HG03045 (cell line): ENCODE measurements at regions not wholly inside any gene's neighbourhood (a gene's known extent, or its start where the extent isn't known, plus 50 kb on each side); places are given as distances from the start of the nearest gene placed in this dataset.
"Not testable (repeated sequence)": the region's sequence is repeated elsewhere in the genome, so short reads cannot be mapped to it uniquely, and the experiment has no call there.

Source experiments
- ATAC-seq: cut with Tn5 transposase; IDR thresholded peaks from one replicate; pipeline ENCODE4 v1.9.1; 2021; ENCODE audit warnings: mild to moderate bottlenecking, moderate library complexity; ENCODE audit not compliant: unreplicated experiment

GRCh38 chr10:14429043-14429700 lies 98.4 kb upstream of the FRMD4A start:
- no peak for ATAC-seq

- no peak for ATAC-seq
Measured at GRCh38 chr10:14425034-14425433, 94.3 kb upstream of the FRMD4A start.

- ATAC-seq: no peak
Measured at GRCh38 chr10:14423111-14423744, 92.5 kb upstream of the FRMD4A start.

GRCh38 chr10:14422431-14422830 lies 91.7 kb upstream of the FRMD4A start:
- no peak for ATAC-seq

GRCh38 chr10:14421941-14422340 lies 91.2 kb upstream of the FRMD4A start:
- ATAC-seq: no peak

GRCh38 chr10:14417336-14417735 lies 86.6 kb upstream of the FRMD4A start:
- not testable (repeated sequence) for ATAC-seq

- no peak for ATAC-seq
Measured at GRCh38 chr10:14416308-14416700, 85.6 kb upstream of the FRMD4A start.

- ATAC-seq: no peak
Measured at GRCh38 chr10:14415676-14416307, 85.1 kb upstream of the FRMD4A start.

- ATAC-seq: no peak
Measured at GRCh38 chr10:14414901-14415300, 84.2 kb upstream of the FRMD4A start.

- ATAC-seq: no peak
Measured at GRCh38 chr10:14413523-14413922, 82.8 kb upstream of the FRMD4A start.

- no peak for ATAC-seq
Measured at GRCh38 chr10:14412624-14413023, 81.9 kb upstream of the FRMD4A start.

- no peak for ATAC-seq
Measured at GRCh38 chr10:14409856-14410458, 79.2 kb upstream of the FRMD4A start.

- no peak for ATAC-seq
Measured at GRCh38 chr10:14409247-14409646, 78.5 kb upstream of the FRMD4A start.

- no peak for ATAC-seq
Measured at GRCh38 chr10:14408139-14408538, 77.4 kb upstream of the FRMD4A start.

- ATAC-seq: no peak
Measured at GRCh38 chr10:14407567-14407966, 76.8 kb upstream of the FRMD4A start.

- ATAC-seq: no peak
Measured at GRCh38 chr10:14405076-14406065, 74.6 kb upstream of the FRMD4A start.

GRCh38 chr10:14403881-14404623 lies 73.3 kb upstream of the FRMD4A start:
- no peak for ATAC-seq

- ATAC-seq: no peak
Measured at GRCh38 chr10:14403359-14403758, 72.6 kb upstream of the FRMD4A start.

GRCh38 chr10:14399641-14400040 lies 68.9 kb upstream of the FRMD4A start:
- ATAC-seq: no peak

GRCh38 chr10:14397066-14397465 lies 66.3 kb upstream of the FRMD4A start:
- no peak for ATAC-seq
